IPS DF 6.9 (cell line): ENCODE measurements at regions not wholly inside any gene's neighbourhood (a gene's known extent, or its start where the extent isn't known, plus 50 kb on each side); places are given as distances from the start of the nearest gene placed in this dataset.

ENCODE experiments used
- DNase-seq: peaks from one replicate; pipeline ENCODE4 v3.0.0-alpha.2; 2013; ENCODE audit warnings: low read depth, low spot score
- H3K27ac ChIP-seq: one replicate; pipeline ENCODE4 v1.5.1; 2013; ENCODE audit warnings: low read length, control low read depth
- H3K27me3 ChIP-seq: 2 replicates; pipeline ENCODE4 v1.6.1; 2013; ENCODE audit warnings: mild to moderate bottlenecking, low read length; ENCODE audit not compliant: control insufficient read depth, insufficient read depth
- H3K36me3 ChIP-seq: 2 replicates; pipeline ENCODE4 v1.6.1; 2013; ENCODE audit warnings: low read length; ENCODE audit not compliant: control insufficient read depth, insufficient read depth
- H3K4me1 ChIP-seq: 2 replicates; pipeline ENCODE4 v1.6.1; 2013; ENCODE audit warnings: low read length; ENCODE audit not compliant: control insufficient read depth, insufficient read depth
- H3K4me3 ChIP-seq: 2 replicates; pipeline ENCODE4 v1.5.1; 2013; ENCODE audit warnings: mild to moderate bottlenecking, low read length
- H3K9me3 ChIP-seq: 2 replicates; pipeline ENCODE4 v1.6.1; 2013; ENCODE audit warnings: low read length, inconsistent platforms; ENCODE audit not compliant: control insufficient read depth, insufficient read depth
- WGBS: extraction: QIAGEN DNeasy Blood & Tissue Kit; methylation state at CpG from one replicate; pipeline ENCODE4 v1.1.7; 2013; ENCODE audit warnings: mixed read lengths, missing lambda C conversion rate; ENCODE audit not compliant: insufficient read length, insufficient coverage; 5-methylcytosine and 5-hydroxymethylcytosine counted together

DNA sequence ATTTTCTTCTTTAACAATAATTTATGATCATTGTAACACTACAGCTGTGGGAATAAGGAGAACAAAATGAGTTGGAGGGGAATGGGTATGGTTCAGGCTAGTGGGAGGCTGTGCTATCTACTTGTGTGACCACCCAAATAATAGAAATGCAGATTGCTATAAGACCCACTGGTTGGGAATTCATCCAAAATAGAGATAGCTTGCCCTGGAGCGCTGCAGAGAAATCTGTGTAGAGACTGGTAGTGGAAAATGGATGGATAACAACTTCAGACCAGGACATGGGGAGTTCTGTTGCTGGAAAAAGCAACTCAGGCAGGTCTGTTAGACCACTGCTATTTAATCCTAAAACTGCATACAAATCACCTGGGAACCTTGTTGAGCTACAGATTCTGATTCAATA is 137.1 kb upstream of the MKLN1 start:
- H3K27ac ChIP-seq: peak overlapping the region; percentile 41
- no peaks in the 10 kb centered on the region for H3K9me3 ChIP-seq
- WGBS: no CpG with 5 or more reads among the region's 1 CpG
- H3K36me3 ChIP-seq: no peaks in the 10 kb centered on the region
- H3K4me1 ChIP-seq: peaks cover 6% of the 10 kb centered on the region; the same call in 1 of the 2 replicates
- H3K27me3 ChIP-seq: no peaks in the 10 kb centered on the region
- H3K4me3 ChIP-seq: no peak overlapping the region
- no peak for DNase-seq

DNA sequence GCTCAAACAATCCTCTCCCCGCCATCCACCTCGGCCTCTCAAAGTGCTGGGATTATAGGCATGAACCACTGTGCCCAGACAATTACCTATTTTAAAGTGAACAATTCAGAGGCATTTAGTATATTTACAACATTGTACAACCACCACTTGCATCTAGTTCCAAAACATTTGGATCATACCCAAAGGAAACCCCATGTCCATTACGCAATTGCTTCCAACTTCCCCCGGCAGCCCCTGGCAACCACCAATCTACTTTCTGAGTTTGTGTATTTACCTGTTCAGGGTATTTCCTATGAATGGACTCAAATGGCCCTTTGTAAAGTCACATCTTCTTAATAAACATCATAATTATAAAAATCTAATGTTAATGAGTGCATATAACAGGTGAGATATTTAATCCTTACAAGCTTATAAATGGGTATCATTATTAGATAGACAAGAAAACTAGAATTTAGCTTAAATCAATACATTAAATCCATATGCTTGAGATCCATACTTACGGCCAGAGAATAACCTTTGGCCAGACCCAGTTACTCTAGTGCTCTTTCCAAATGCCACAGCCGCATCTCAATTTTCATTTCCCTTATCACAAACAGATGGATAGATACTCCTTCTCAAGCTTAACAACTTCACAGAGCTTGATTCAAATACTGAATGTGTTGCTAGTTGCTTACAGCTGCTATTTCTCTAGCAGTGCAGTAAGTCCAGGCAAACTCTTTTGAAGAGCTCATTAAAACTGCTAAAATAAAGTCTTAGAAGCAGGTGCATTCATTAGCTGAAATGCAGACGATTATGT is 133.4 kb upstream of the MKLN1 start:
- no peaks in the 10 kb centered on the region for H3K36me3 ChIP-seq
- DNase-seq: no peak
- no peaks in the 10 kb centered on the region for H3K27me3 ChIP-seq
- peaks cover 6% of the 10 kb centered on the region; the same call in 1 of the 2 replicates for H3K4me1 ChIP-seq
- H3K9me3 ChIP-seq: no peaks in the 10 kb centered on the region
- no CpG with 5 or more reads among the region's 7 CpGs for WGBS
- H3K27ac ChIP-seq: no peak overlapping the region
- no peak overlapping the region for H3K4me3 ChIP-seq

DNA sequence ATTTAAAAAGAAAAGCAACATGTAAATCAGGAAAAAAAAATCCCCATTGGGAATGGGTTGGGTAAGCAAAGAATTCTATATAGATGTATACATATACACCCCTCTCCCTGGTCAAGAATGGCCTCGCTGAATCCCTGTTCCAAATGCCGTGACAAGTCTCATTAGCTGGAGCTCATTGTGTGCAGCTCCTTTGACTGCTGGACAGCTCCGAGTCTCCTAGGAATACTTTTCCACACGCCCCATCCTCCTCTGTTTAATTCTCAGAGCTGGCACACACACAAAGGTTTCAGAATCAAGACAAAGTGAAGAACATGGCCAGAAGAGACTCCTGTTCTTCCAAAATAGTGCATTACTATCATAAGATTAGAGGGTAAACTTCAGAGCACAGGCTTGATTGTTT is 130.9 kb upstream of the MKLN1 start:
- no peak overlapping the region for H3K27ac ChIP-seq
- H3K36me3 ChIP-seq: no peaks in the 10 kb centered on the region
- no peaks in the 10 kb centered on the region for H3K27me3 ChIP-seq
- DNase-seq: no peak
- no CpG with 5 or more reads among the region's 4 CpGs for WGBS
- no peak overlapping the region for H3K4me3 ChIP-seq
- no peaks in the 10 kb centered on the region for H3K4me1 ChIP-seq
- no peaks in the 10 kb centered on the region for H3K9me3 ChIP-seq

DNA sequence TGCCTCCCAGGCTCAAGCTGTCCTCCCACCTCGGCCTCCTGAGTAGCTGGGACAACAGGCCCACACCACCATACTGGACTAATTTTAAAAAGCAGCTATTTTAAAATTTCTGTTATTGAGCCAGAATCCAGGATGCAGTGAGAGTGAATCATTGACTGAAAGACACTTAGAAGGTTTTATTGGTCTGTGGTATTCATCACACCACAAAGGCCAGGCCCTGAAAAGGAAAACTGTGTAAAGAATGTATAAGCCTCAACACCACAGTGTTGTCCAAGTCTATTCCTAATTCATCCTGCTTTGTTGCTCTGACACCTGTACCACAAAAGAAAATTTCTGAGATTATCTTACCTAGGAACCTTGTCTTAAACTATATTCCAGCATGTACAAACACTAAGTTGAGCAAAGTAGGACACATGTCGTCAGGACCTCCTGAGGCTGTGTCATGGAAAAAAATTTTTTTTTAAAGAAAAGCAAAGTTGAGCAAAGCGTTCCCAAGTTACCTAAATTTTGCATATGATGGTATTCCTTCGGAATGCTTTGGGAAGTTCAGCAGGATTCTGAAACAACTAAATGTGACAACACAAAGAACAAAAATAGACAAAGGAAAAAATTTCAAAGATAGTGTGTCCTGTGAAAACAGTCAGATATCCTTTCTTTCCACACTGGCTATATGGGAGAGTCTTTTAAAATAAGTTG is 129.6 kb upstream of the MKLN1 start:
- no peaks in the 10 kb centered on the region for H3K4me1 ChIP-seq
- no peak for DNase-seq
- WGBS: no CpG with 5 or more reads among the region's 4 CpGs

DNA sequence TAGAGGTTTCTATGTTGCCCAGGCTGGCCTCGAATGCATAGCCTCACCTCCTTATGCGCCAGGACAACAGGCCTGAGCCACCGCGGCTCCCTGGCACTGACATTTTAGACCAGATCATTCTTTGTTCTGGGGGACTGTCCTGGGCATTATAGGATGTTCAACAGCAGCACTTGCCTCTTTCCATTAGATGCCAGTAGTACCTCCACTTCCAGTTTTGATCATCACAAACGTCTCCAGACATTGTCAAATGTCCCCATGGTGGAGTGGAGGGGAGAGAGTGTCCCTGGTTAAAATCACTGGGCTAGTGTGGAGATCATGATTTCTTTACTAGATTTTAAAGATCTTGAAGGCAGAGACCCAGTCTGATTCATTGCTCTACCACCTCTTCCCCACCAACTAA is 125.2 kb upstream of the MKLN1 start:
- DNase-seq: no peak
- no CpG with 5 or more reads among the region's 5 CpGs for WGBS
- Histone ChIP-seq H3K4me1 (no peaks in the 10 kb centered on the region), H3K4me3 (no peak overlapping the region), H3K36me3 (no peaks in the 10 kb centered on the region), H3K27ac (no peak overlapping the region), H3K27me3 (no peaks in the 10 kb centered on the region), H3K9me3 (no peaks in the 10 kb centered on the region)

More for the DNA sequence above, 129.6 kb upstream of the MKLN1 start:
- Histone ChIP-seq H3K27me3 (no peaks in the 10 kb centered on the region), H3K4me3 (no peak overlapping the region), H3K27ac (no peak overlapping the region), H3K36me3 (no peaks in the 10 kb centered on the region), H3K9me3 (no peaks in the 10 kb centered on the region)

DNA sequence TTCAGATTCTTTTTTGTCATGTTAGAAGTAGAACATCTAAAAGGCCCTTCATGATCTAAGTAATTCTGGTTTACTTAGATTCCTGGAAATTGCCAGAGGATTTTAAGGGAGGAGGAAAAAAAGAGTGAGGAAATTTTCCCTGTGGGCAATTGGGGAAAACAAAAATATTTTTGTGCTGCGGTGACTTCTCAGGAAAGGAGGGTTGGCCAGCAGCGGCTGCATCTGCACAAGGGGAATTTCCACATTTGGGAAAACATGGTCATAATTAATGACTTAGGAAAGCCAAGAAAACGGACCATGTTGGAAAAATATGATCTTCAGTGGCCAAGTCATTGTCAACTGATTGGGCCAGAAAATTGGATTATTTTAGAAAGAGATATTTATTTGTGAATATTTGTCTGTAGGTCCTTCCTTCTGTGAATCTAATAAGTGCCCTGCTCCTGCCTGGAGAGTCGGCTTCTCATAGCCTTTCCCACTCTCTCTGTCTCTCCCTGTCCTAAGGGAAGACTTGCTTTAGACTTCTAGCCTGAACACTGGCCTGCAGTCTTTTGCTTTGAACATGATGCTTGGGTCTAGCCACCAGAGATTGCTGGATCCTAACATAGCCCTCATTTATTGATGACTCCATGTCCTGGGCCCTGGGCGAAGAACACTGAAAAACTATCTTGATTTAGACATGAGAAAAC is 124.2 kb upstream of the MKLN1 start:
- no peaks in the 10 kb centered on the region for H3K27me3 ChIP-seq
- H3K4me1 ChIP-seq: no peaks in the 10 kb centered on the region
- no peak for DNase-seq
- H3K36me3 ChIP-seq: no peaks in the 10 kb centered on the region
- H3K4me3 ChIP-seq: no peak overlapping the region
- H3K9me3 ChIP-seq: no peaks in the 10 kb centered on the region
- no peak overlapping the region for H3K27ac ChIP-seq
- WGBS: no CpG with 5 or more reads among the region's 5 CpGs

DNA sequence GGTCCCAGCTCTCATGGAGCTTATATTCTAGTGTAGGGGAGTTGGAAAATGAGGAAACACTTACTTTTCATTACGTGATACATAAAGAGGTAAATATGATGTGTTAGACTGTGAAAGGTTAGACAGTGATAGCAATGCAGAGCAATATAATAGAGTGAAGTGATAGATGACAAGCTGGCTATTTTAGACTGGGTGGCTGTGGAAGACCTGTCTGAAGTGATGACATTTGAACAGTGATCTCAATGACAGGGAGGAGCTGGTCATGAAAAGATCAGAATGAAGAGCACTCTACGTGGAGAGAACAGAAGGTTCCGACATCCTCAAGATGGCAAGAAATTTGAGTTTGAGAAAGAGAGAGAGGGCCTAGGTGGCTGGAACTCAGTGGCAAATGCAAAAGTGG is 118.9 kb upstream of the MKLN1 start:
- H3K36me3 ChIP-seq: no peaks in the 10 kb centered on the region
- H3K27me3 ChIP-seq: no peaks in the 10 kb centered on the region
- no peak overlapping the region for H3K27ac ChIP-seq
- no CpG with 5 or more reads among the region's 3 CpGs for WGBS
- H3K4me1 ChIP-seq: no peaks in the 10 kb centered on the region
- H3K4me3 ChIP-seq: no peak overlapping the region
- no peak for DNase-seq
- no peaks in the 10 kb centered on the region for H3K9me3 ChIP-seq

DNA sequence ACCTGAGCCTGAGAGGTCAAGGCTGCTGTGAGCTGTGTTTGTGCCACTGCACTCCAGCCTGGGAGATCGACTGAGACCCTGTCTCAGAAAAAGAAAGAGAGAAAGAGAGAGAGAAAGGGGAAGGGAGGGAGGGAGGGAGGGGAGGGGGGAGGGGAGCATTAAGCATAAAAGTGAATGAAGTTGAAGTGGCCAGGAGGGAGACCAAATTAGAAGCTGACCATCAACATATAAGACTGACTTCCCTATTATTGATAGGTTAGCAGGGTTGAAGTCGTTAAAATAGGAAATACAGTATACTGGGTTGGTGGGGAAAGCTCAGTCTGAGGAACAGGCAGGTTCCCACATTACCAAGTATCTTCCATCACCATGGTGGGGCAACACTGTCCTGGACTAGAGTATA is 117.1 kb upstream of the MKLN1 start:
- no peak overlapping the region for H3K4me3 ChIP-seq
- no peaks in the 10 kb centered on the region for H3K4me1 ChIP-seq
- DNase-seq: no peak
- no peaks in the 10 kb centered on the region for H3K9me3 ChIP-seq
- H3K27ac ChIP-seq: no peak overlapping the region
- H3K36me3 ChIP-seq: no peaks in the 10 kb centered on the region
- WGBS: no CpG with 5 or more reads among the region's 2 CpGs
- no peaks in the 10 kb centered on the region for H3K27me3 ChIP-seq

DNA sequence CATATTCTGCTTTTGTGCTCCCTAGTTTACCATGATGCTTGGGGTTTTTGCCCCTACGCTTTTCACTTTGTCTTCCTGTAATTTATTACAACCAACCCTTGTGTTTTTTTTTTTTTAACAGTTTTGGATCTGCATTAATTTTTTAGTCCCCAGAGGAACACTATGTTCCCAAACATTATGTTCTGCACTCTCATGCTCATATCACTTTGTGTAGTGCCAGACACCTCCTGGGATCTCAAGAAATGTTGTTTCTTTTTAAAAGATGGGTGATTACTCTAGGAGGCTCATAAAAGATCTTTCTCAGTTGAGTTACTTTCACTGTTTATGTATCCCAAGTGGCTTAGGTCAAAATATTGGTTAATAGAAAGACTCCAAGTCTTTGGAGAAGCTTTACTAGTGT is 116.2 kb upstream of the MKLN1 start:
- no peaks in the 10 kb centered on the region for H3K4me1 ChIP-seq
- H3K36me3 ChIP-seq: no peaks in the 10 kb centered on the region
- no peak overlapping the region for H3K27ac ChIP-seq
- no CpG with 5 or more reads among the region's 1 CpG for WGBS
- H3K4me3 ChIP-seq: no peak overlapping the region
- no peaks in the 10 kb centered on the region for H3K27me3 ChIP-seq
- no peaks in the 10 kb centered on the region for H3K9me3 ChIP-seq
- no peak for DNase-seq

DNA sequence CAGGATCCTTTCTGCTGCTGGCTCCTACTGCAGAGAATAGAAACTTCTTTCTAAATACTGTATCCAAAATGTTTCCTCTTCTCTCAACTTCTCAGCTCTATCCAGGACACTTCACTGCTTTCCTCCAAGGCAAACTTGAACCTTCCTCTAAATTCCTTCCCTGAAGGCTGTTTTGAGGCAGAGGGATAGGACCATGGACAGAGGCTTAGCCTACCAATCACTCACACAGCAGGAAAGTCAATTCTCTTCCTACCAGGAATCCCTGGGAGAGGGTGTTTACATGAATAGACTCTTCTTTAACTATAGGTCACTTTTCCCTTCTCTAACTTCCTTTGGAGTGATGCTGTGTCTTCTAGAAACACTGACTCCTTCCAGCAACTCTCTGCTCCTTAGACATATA is 115.6 kb upstream of the MKLN1 start:
- no peak overlapping the region for H3K4me3 ChIP-seq
- DNase-seq: no peak
- no peaks in the 10 kb centered on the region for H3K4me1 ChIP-seq
- no peaks in the 10 kb centered on the region for H3K9me3 ChIP-seq
- no peak overlapping the region for H3K27ac ChIP-seq
- no peaks in the 10 kb centered on the region for H3K27me3 ChIP-seq
- no peaks in the 10 kb centered on the region for H3K36me3 ChIP-seq
